ENCODE measurements at regions not wholly inside any gene's neighbourhood (a gene's known extent, or its start where the extent isn't known, plus 50 kb on each side); places are given as distances from the start of the nearest gene placed in this dataset.

DNA sequence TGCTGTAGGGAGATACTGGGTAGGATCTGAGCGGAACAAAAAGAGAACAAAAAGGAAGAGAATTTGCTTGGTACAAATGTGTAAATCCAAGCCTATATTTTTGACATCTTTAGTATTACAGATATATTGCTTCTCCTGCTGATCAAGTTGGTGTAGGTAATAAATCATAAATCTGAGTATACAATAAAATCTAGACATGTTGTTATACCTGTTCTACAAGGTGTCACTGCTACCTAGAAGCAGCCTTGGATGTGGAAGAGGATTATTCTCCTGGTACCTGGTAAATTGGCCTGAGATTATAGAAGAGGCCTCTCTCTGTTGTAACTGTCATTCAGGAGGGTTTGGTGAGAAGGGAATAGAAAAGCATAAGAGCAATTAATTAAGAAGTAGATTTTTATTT is 89.9 kb upstream of the LSM8 start:
- no peak overlapping the region for H3K4me2 ChIP-seq (ENCODE audit: low read length)

DNA sequence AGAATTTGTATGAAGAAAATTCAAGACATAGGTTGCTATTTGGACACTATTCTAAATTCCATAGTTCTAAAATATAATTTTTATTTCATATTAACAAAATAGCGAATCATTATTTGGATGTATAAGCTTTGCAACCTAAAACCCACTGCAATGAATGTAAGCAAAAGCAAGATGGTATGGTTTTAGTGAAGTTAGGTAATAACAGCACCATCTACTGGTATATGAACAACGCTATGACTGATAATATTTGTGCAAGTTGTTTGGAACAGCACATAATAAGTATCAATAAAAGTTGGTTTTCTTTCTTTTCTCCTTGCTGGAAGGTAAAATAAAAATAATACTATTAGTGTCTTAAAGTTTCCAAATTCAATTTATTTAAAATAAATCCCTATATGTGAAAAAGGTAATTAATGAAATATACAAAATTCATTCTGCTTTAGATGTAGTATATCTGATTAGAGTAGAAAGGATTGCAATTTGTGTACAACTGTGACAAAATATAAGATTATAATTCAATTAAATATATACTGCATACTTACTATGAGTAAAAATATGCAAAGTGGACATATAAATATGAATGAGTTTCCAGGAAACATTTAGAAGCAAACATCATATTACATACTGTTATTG is 79.0 kb upstream of the LSM8 start:
- no peaks in the 10 kb centered on the region for H3F3A ChIP-seq (ENCODE audit: insufficient read depth, low read length, poor library complexity, severe bottlenecking)
- TF ChIP-seq, protein P1, sequence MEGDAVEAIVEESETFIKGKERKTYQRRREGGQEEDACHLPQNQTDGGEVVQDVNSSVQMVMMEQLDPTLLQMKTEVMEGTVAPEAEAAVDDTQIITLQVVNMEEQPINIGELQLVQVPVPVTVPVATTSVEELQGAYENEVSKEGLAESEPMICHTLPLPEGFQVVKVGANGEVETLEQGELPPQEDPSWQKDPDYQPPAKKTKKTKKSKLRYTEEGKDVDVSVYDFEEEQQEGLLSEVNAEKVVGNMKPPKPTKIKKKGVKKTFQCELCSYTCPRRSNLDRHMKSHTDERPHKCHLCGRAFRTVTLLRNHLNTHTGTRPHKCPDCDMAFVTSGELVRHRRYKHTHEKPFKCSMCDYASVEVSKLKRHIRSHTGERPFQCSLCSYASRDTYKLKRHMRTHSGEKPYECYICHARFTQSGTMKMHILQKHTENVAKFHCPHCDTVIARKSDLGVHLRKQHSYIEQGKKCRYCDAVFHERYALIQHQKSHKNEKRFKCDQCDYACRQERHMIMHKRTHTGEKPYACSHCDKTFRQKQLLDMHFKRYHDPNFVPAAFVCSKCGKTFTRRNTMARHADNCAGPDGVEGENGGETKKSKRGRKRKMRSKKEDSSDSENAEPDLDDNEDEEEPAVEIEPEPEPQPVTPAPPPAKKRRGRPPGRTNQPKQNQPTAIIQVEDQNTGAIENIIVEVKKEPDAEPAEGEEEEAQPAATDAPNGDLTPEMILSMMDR (IDR thresholded peaks at IDR 0.05; ENCODE audit: poor library complexity, severe bottlenecking): peak; percentile 80
- TF ChIP-seq EZH2 (IDR thresholded peaks at IDR 0.05; ENCODE audit: borderline replicate concordance, insufficient read depth, low read length, poor library complexity, severe bottlenecking): no peak
- no peak for TF ChIP-seq MXI1 (conservative IDR thresholded peaks at IDR 0.05; ENCODE audit: poor library complexity, severe bottlenecking)
- peak; percentile 89 for TF ChIP-seq SMC3 (conservative IDR thresholded peaks at IDR 0.05; ENCODE audit: poor library complexity)
- TF ChIP-seq POLR2AphosphoS5 (IDR thresholded peaks at IDR 0.05): no peak
- peak; percentile 88 for TF ChIP-seq RAD21 (conservative IDR thresholded peaks at IDR 0.05)
- no peak overlapping the region for H2AFZ ChIP-seq (ENCODE audit: low read depth, low read length)
- no peaks in the 10 kb centered on the region for H3K9me3 ChIP-seq (ENCODE audit: low read length)
- H3K79me2 ChIP-seq (replicated peaks; ENCODE audit: insufficient read depth, low read length): no peaks in the 10 kb centered on the region
- no peaks in the 10 kb centered on the region for H4K20me1 ChIP-seq (ENCODE audit: insufficient read depth)
- no peak overlapping the region for H3K4me3 ChIP-seq (ENCODE audit: low read length)
- no peaks in the 10 kb centered on the region for H3K27me3 ChIP-seq (ENCODE audit: insufficient read depth, low read depth, low read length)
- H3K27ac ChIP-seq (ENCODE audit: low read length): no peak overlapping the region
- no peak overlapping the region for H3K4me2 ChIP-seq (ENCODE audit: low read length)
- H3K9me2 ChIP-seq (ENCODE audit: insufficient read depth, low read length): no peaks in the 10 kb centered on the region
- H3K9ac ChIP-seq (ENCODE audit: low read length): no peak overlapping the region
- no peaks in the 10 kb centered on the region for H3K36me3 ChIP-seq (ENCODE audit: insufficient read depth, low read length)

More for the DNA sequence above, 89.9 kb upstream of the LSM8 start:
- no peak overlapping the region for H3K27ac ChIP-seq (ENCODE audit: low read length)
- H2AFZ ChIP-seq (ENCODE audit: low read depth, low read length): no peak overlapping the region
- no peak overlapping the region for H3K4me3 ChIP-seq (ENCODE audit: low read length)
- no peaks in the 10 kb centered on the region for H3K79me2 ChIP-seq (replicated peaks; ENCODE audit: insufficient read depth, low read length)
- no peaks in the 10 kb centered on the region for H3K27me3 ChIP-seq (ENCODE audit: insufficient read depth, low read depth, low read length)
- H3K9ac ChIP-seq (ENCODE audit: low read length): no peak overlapping the region
- H3K36me3 ChIP-seq (ENCODE audit: insufficient read depth, low read length): no peaks in the 10 kb centered on the region
- H3K9me3 ChIP-seq (ENCODE audit: low read length): no peaks in the 10 kb centered on the region
- no peaks in the 10 kb centered on the region for H3K9me2 ChIP-seq (ENCODE audit: insufficient read depth, low read length)
- TF ChIP-seq RAD21 (conservative IDR thresholded peaks at IDR 0.05) (no peak), POLR2AphosphoS5 (IDR thresholded peaks at IDR 0.05) (no peak), EZH2 (IDR thresholded peaks at IDR 0.05; ENCODE audit: borderline replicate concordance, insufficient read depth, low read length, poor library complexity, severe bottlenecking) (no peak), SMC3 (conservative IDR thresholded peaks at IDR 0.05; ENCODE audit: poor library complexity) (no peak), EP300 (conservative IDR thresholded peaks at IDR 0.05; ENCODE audit: poor library complexity, severe bottlenecking) (no peak), MXI1 (conservative IDR thresholded peaks at IDR 0.05; ENCODE audit: poor library complexity, severe bottlenecking) (no peak), TAF1 (IDR thresholded peaks at IDR 0.05; ENCODE audit: low read depth) (no peak)
- TF ChIP-seq, protein P2, sequence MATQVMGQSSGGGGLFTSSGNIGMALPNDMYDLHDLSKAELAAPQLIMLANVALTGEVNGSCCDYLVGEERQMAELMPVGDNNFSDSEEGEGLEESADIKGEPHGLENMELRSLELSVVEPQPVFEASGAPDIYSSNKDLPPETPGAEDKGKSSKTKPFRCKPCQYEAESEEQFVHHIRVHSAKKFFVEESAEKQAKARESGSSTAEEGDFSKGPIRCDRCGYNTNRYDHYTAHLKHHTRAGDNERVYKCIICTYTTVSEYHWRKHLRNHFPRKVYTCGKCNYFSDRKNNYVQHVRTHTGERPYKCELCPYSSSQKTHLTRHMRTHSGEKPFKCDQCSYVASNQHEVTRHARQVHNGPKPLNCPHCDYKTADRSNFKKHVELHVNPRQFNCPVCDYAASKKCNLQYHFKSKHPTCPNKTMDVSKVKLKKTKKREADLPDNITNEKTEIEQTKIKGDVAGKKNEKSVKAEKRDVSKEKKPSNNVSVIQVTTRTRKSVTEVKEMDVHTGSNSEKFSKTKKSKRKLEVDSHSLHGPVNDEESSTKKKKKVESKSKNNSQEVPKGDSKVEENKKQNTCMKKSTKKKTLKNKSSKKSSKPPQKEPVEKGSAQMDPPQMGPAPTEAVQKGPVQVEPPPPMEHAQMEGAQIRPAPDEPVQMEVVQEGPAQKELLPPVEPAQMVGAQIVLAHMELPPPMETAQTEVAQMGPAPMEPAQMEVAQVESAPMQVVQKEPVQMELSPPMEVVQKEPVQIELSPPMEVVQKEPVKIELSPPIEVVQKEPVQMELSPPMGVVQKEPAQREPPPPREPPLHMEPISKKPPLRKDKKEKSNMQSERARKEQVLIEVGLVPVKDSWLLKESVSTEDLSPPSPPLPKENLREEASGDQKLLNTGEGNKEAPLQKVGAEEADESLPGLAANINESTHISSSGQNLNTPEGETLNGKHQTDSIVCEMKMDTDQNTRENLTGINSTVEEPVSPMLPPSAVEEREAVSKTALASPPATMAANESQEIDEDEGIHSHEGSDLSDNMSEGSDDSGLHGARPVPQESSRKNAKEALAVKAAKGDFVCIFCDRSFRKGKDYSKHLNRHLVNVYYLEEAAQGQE (IDR thresholded peaks at IDR 0.05; ENCODE audit: borderline replicate concordance): no peak
- TF ChIP-seq, protein P1 (IDR thresholded peaks at IDR 0.05; ENCODE audit: poor library complexity, severe bottlenecking): no peak
- H3F3A ChIP-seq (ENCODE audit: insufficient read depth, low read length, poor library complexity, severe bottlenecking): no peaks in the 10 kb centered on the region
- H4K20me1 ChIP-seq (ENCODE audit: insufficient read depth): no peaks in the 10 kb centered on the region

Data from neural cell (in vitro differentiated cells).